RWPE1 (cell line): ENCODE measurements at regions not wholly inside any gene's neighbourhood (a gene's known extent, or its start where the extent isn't known, plus 50 kb on each side); places are given as distances from the start of the nearest gene placed in this dataset.

Experiments used
- CTCF ChIA-PET: fragments of 350-600 bp; sonication (Branson Sonifier 250); formaldehyde crosslinking; extraction: SDS; loops from one replicate; lab custom pipeline; 2021; lab: Yijun Ruan, JAX
- POLR2A ChIA-PET: fragments of 400-600 bp; formaldehyde crosslinking; extraction: SDS; loops from one replicate; lab custom pipeline; 2020; ENCODE audit warnings: antibody characterized with exemption; ENCODE audit not compliant: low non-redundant PET; lab: Yijun Ruan, JAX
- DNase-seq: peaks from one replicate; pipeline ENCODE4 v3.0.0; 2012; ENCODE audit warnings: low spot score
- H3K27ac ChIP-seq: fragments of 450-650 bp; 2 replicates; pipeline ENCODE4 v1.5.1; 2017
- TF ChIP-seq, protein P1 (sequence below): fragments of 450-650 bp; conservative IDR thresholded peaks from 2 replicates; pipeline ENCODE4 v1.5.1; 2017; ENCODE audit warnings: low read depth, mild to moderate bottlenecking

DNA sequence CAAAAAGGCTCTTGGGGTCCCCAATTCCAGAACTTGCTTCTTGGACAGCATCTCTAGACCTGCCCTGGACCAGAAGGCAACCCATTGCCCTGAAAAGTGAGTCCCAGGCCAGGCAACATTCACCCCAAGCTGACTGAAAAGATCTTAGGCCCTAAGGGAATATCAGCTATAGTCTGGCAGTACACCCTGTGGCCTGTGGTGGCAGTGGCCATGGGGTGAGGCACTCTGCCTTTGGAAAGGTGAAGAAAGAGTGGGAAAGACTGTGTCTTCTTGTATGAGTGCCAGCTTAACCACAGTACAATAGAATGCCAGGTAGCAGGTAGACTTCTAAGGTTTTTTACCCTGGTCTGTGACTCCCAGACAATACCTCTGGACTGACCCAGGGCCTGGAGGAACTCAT, 564.5 kb downstream of the CDH8 start:
- ChIA-PET POLR2A (no interaction called here), CTCF (no interaction called here)
- TF ChIP-seq, protein P1, sequence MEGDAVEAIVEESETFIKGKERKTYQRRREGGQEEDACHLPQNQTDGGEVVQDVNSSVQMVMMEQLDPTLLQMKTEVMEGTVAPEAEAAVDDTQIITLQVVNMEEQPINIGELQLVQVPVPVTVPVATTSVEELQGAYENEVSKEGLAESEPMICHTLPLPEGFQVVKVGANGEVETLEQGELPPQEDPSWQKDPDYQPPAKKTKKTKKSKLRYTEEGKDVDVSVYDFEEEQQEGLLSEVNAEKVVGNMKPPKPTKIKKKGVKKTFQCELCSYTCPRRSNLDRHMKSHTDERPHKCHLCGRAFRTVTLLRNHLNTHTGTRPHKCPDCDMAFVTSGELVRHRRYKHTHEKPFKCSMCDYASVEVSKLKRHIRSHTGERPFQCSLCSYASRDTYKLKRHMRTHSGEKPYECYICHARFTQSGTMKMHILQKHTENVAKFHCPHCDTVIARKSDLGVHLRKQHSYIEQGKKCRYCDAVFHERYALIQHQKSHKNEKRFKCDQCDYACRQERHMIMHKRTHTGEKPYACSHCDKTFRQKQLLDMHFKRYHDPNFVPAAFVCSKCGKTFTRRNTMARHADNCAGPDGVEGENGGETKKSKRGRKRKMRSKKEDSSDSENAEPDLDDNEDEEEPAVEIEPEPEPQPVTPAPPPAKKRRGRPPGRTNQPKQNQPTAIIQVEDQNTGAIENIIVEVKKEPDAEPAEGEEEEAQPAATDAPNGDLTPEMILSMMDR: no peak
- H3K27ac ChIP-seq: no peak overlapping the region
- DNase-seq: no peak

DNA sequence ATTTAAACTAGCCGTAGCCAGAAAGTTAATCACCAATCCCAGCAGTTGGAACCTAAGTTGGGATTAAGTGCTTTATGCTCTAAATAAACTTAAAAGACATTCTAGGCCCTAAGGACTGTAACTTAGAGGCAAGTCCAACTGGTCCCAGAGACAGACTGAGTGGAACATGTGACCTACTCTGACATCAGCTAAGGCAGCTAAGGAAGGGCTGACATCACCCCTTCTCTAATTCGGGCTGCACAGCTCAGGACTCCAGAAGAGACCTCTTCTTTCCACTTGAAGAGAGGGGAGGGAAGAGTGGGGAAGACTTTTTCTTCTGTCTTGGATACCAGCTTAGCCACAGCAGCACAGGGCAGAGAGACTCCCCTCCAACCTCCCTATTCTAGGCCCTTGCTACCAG, 565.2 kb downstream of the CDH8 start:
- TF ChIP-seq, protein P1: no peak
- no peak overlapping the region for H3K27ac ChIP-seq
- POLR2A ChIA-PET: no interaction called here
- CTCF ChIA-PET: no interaction called here
- DNase-seq: no peak

DNA sequence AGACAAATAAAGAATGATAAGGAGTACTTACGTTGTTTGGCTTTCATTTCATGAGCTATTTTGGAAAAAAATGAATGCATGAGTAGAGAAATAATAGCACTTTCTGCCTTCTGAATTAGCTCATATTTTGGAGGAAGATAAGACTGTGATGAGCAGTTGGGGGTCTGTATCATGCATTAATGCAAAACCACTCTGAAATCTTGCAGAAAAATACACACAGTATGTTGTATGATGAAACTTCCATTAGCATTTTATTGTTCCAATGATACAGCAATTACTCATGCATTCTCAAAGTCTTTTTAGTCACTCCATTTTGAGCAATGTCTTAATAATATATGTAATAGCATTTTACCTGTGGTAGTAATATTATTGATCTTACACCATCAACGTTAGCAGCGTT, 571.0 kb downstream of the CDH8 start:
- TF ChIP-seq, protein P1: no peak
- ChIA-PET POLR2A (no interaction called here), CTCF (no interaction called here)
- H3K27ac ChIP-seq: no peak overlapping the region
- no peak for DNase-seq

DNA sequence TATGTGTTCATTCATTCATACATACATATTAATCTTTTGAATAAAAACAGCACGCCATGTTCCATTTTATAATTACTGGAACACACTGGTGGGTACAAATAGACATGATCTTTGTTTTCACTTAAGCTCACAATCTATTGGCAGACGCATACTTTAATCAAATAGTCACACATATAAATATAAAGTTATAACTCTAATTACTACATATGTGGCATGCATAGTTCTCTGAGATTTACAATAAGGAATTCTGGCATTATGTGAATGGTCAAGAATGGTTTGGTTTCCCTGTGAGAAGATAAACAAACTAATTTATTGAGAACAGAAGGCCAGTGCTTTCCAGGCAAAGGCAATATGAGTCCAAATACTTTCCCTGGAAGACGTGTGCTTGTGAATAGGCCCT, 576.2 kb downstream of the CDH8 start:
- DNase-seq: no peak
- ChIA-PET CTCF (no interaction called here), POLR2A (no interaction called here)
- no peak overlapping the region for H3K27ac ChIP-seq
- TF ChIP-seq, protein P1: no peak

DNA sequence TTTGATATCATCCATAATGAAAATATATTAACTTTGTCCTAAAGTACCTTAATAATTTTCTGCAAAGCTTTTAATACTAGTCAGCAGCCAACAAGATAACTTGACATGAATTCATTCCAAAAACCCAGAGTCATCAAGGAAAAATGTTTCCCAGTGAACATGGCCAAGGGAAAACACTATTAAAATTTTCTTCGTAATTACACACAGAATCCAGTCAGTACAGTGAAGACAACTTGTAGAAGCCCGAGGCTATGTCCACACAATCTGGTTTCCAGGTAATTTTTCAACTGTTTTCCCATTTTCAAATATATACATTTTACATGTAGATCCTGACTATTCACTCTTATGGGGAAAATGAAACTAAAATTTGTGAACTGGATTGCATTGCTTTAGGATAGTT, 600.9 kb downstream of the CDH8 start:
- no peak for DNase-seq
- H3K27ac ChIP-seq: no peak overlapping the region
- ChIA-PET CTCF (no interaction called here), POLR2A (no interaction called here)
- TF ChIP-seq, protein P1: no peak

DNA sequence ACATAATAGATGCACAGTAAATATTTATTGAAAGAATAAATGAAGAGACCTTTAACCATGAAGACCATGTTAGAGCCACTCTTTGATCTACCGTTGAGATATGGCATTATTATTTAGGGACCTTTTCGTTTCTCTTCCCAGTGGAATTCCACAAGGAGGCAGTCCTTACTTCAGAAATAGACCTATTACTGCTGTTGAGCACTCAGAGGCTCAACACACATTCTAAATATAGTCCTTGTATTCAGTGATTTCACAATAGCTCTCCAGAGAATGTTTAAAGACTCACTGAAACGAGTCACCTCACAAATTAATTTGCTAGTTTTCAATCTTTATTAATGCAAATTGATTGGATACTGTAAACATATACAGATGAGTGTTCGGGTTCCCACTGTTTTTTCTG, 603.8 kb downstream of the CDH8 start:
- TF ChIP-seq, protein P1: no peak
- DNase-seq: no peak
- POLR2A ChIA-PET: no interaction called here
- CTCF ChIA-PET: interaction anchor here (0.6 kb wide), 1 partner anchor 943 kb away, joined by 3 read pairs; no protein-coding TSS in a partner anchor
- no peak overlapping the region for H3K27ac ChIP-seq

DNA sequence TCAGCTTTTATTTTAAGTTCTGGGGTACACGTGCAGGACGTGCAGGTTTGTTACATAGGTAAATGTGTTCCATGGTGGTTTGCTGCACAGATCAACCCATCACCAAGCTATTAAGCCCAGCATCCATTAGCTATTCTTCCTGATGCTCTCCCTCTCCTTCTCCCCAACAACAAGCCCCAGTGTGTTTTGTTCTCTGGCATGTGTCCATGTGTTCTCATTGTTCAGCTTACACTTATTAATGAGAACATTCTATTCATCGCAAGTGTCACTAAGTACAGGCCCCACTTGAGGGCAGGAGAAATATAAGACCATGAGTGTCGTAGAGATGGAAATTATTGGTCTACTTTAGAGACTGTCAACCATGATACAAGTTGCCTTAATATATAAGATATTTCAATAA, 615.1 kb downstream of the CDH8 start:
- no peak overlapping the region for H3K27ac ChIP-seq
- DNase-seq: no peak
- CTCF ChIA-PET: no interaction called here
- TF ChIP-seq, protein P1: no peak
- POLR2A ChIA-PET: no interaction called here
